K562 (cell line): ENCODE measurements at regions not wholly inside any gene's neighbourhood (a gene's known extent, or its start where the extent isn't known, plus 50 kb on each side); places are given as distances from the start of the nearest gene placed in this dataset.

Source experiments
- ATAC-seq: fragments of 200-7000 bp; cut with Tn5 transposase; 3 replicates; pipeline ENCODE4 v1.9.1; 2020; ENCODE audit warnings: moderate library complexity
- BruUV-seq: library from RNA; stranded (reverse); fragments of 400-500 nt; replicated peaks from 2 replicates; lab custom pipeline; 2021; lab: Mats Ljungman, UMichigan
- CTCF ChIA-PET: fragments of 300-600 bp; formaldehyde crosslinking; extraction: SDS; loops from one replicate; lab custom pipeline; 2021; ENCODE audit warnings: low intra/inter-chr PET ratio; lab: Yijun Ruan, JAX
- POLR2A ChIA-PET: fragments of 300-600, 350-650 bp; sonication (Branson Sonifier 250); formaldehyde crosslinking; extraction: SDS; loops from one replicate; lab custom pipeline; 2021; ENCODE audit warnings: antibody characterized with exemption, inconsistent platforms; lab: Yijun Ruan, JAX
- DNase-seq, 4 experiments: peaks; one replicate each; pipeline versions ENCODE4 v3.0.0 to v3.0.0-alpha.2; 2011 to 2018; ENCODE audit warnings: low spot score in 3 of 4, mixed read lengths in 3 of 4; ENCODE audit errors: extremely low read depth in 1 of 4
- FAIRE-seq: peaks from 2 replicates; lab custom pipeline; 2011; peaks lifted over from hg19 to GRCh38; lab: Jason Lieb, UNC
- H2AFZ ChIP-seq: 2 replicates; pipeline ENCODE4 v1.6.0; 2011; ENCODE audit warnings: low read depth, low read length, control low read depth, inconsistent platforms
- H3K27ac ChIP-seq: fragments of 200-600 bp; 3 replicates; pipeline ENCODE4 v1.8.0; 2011; ENCODE audit warnings: low read depth, mild to moderate bottlenecking, control low read depth, inconsistent platforms, low read length, moderate library complexity, mixed read lengths; ENCODE audit errors: extremely low read depth
- H3K27me3 ChIP-seq, 2 experiments: fragments of 300-600 bp in 1 of 2; 2 replicates in 1 of 2; 3 replicates in 1 of 2; pipeline versions ENCODE4 v1.6.0 to v1.8.0; 2011; ENCODE audit warnings: inconsistent platforms in 2 of 2, low read length in 2 of 2, mild to moderate bottlenecking in 1 of 2, mixed read lengths in 1 of 2, moderate library complexity in 1 of 2; ENCODE audit not compliant: control insufficient read depth in 2 of 2, insufficient read depth in 2 of 2
- H3K36me3 ChIP-seq: fragments of 300-600 bp; 3 replicates; pipeline ENCODE4 v1.8.0; 2011; ENCODE audit warnings: mild to moderate bottlenecking, low read length, inconsistent platforms; ENCODE audit not compliant: control insufficient read depth, insufficient read depth
- H3K4me1 ChIP-seq, 2 experiments: fragments of 200-600 bp in 1 of 2; replicated peaks in 1 of 2; 2 replicates in 1 of 2; 3 replicates in 1 of 2; pipeline versions ENCODE4 v1.5.1 to v1.8.0; 2011; ENCODE audit warnings: inconsistent platforms in 2 of 2, low read length in 2 of 2, mild to moderate bottlenecking in 1 of 2, mixed read lengths in 1 of 2, moderate library complexity in 1 of 2; ENCODE audit not compliant: control insufficient read depth in 2 of 2, insufficient read depth in 2 of 2
- H3K4me2 ChIP-seq: 2 replicates; pipeline ENCODE4 v1.6.1; 2011; ENCODE audit warnings: low read length, control low read depth, inconsistent platforms, mixed read lengths; ENCODE audit not compliant: insufficient read depth
- H3K4me3 ChIP-seq: fragments of 200-600 bp; sonication (generic), shearing (Covaris generic); 2 replicates; pipeline ENCODE4 v1.5.1; 2016; ENCODE audit warnings: control low read depth, inconsistent platforms
- H3K79me2 ChIP-seq: fragments of 200-600 bp; 3 replicates; pipeline ENCODE4 v1.8.0; 2011; ENCODE audit warnings: low read length, inconsistent platforms; ENCODE audit not compliant: control insufficient read depth, insufficient read depth
- H3K9ac ChIP-seq, 2 experiments: 2 replicates each; pipeline versions ENCODE4 v1.6.0 to v1.6.1; 2011; ENCODE audit warnings: low read depth in 2 of 2, low read length in 2 of 2, control low read depth in 1 of 2, inconsistent platforms in 1 of 2, mild to moderate bottlenecking in 1 of 2, mixed read lengths in 1 of 2; ENCODE audit not compliant: insufficient read depth in 1 of 2
- H3K9me1 ChIP-seq: one replicate; pipeline ENCODE4 v1.6.0; 2011; ENCODE audit warnings: inconsistent platforms, mild to moderate bottlenecking, low read length, moderate library complexity; ENCODE audit not compliant: control insufficient read depth, insufficient read depth
- H3K9me3 ChIP-seq: replicated peaks from 2 replicates; pipeline ENCODE4 v1.5.1; 2011; ENCODE audit warnings: low read depth, low read length, inconsistent platforms; ENCODE audit not compliant: control insufficient read depth, insufficient read depth
- H4K20me1 ChIP-seq: replicated peaks from 2 replicates; pipeline ENCODE4 v1.6.1; 2011; ENCODE audit warnings: low read length, inconsistent platforms, mixed read lengths; ENCODE audit not compliant: control insufficient read depth, insufficient read depth
- DMBX1 ChIP-seq: fragments of 250-450 bp; sonication (Bioruptor Pico); IDR thresholded peaks from 2 replicates; pipeline ENCODE4 v1.8.0; 2022; ENCODE audit warnings: inconsistent platforms, mild to moderate bottlenecking, moderate library complexity, borderline replicate concordance
- HIVEP1 ChIP-seq: fragments of 250-450 bp; sonication (Bioruptor Pico); IDR thresholded peaks from 2 replicates; pipeline ENCODE4 v1.4.0; 2020; ENCODE audit warnings: mild to moderate bottlenecking
- KLF1 ChIP-seq: fragments of 450-650 bp; IDR thresholded peaks from 2 replicates; pipeline ENCODE4 v1.6.1; 2016; ENCODE audit warnings: missing genetic modification characterization, missing compliant biosample characterization
- POLR2H ChIP-seq: IDR thresholded peaks from 2 replicates; pipeline ENCODE4 v1.6.1; 2016; ENCODE audit warnings: missing genetic modification characterization, low read depth, mild to moderate bottlenecking, control low read depth, missing compliant biosample characterization, moderate library complexity
- RBM17 ChIP-seq: fragments of 200-400 bp; formaldehyde crosslinking; IDR thresholded peaks from 2 replicates; pipeline ENCODE4 v1.6.1; 2017; ENCODE audit warnings: low read depth, mild to moderate bottlenecking, low read length, borderline replicate concordance
- XRCC4 ChIP-seq: IDR thresholded peaks from one replicate; pipeline ENCODE4 v1.6.1; 2011; ENCODE audit not compliant: insufficient read depth, insufficient read length; ENCODE audit errors: extremely low read depth
- XRCC5 ChIP-seq: fragments of 200-400 bp; formaldehyde crosslinking; IDR thresholded peaks from 2 replicates; pipeline ENCODE4 v1.6.1; 2017; ENCODE audit warnings: low read depth, mild to moderate bottlenecking, low read length
- ZBTB7A ChIP-seq: IDR thresholded peaks from 2 replicates; pipeline ENCODE4 v1.6.1; 2011; ENCODE audit warnings: low read depth, mild to moderate bottlenecking, low read length, moderate library complexity, borderline replicate concordance; ENCODE audit not compliant: control insufficient read depth
- ZNF134 ChIP-seq: fragments of 250-450 bp; sonication (Bioruptor Pico); conservative IDR thresholded peaks from 2 replicates; pipeline ENCODE4 v1.4.0; 2020
- ZNF165 ChIP-seq: fragments of 250-450 bp; sonication (Bioruptor Pico); IDR thresholded peaks from 2 replicates; pipeline ENCODE4 v1.4.0; 2020; ENCODE audit warnings: borderline replicate concordance
- WGBS: fragments of 100-300 bp; shearing (Covaris generic); methylation state at CpG from one replicate; pipeline ENCODE4 v1.1.6; 2016; ENCODE audit warnings: low coverage, mixed read lengths; ENCODE audit not compliant: insufficient coverage; ENCODE audit errors: missing lambda C conversion rate; 5-methylcytosine and 5-hydroxymethylcytosine counted together
- in situ Hi-C: fragments of 300-500 bp; cut with MboI; formaldehyde crosslinking; loops from 4 replicates; pipeline ENCODE4 v1.15.0; 2018; ENCODE audit warnings: inconsistent platforms, mixed read lengths
- intact Hi-C: fragments of 100-400 bp; cut with micrococcal nuclease; formaldehyde crosslinking; loops from 2 replicates; pipeline ENCODE4 v1.14.2; 2022
- TF ChIP-seq, protein P1 (sequence below): sonication (generic); formaldehyde crosslinking; IDR thresholded peaks from 2 replicates; pipeline ENCODE4 v1.8.1; 2023; ENCODE audit warnings: mild to moderate bottlenecking, missing genetic modification reagents
- TF ChIP-seq, protein P2 (sequence below): fragments of 450-650 bp; IDR thresholded peaks from one replicate; pipeline ENCODE4 v1.6.1; 2018; ENCODE audit warnings: mild to moderate bottlenecking, moderate library complexity; ENCODE audit not compliant: partially characterized antibody
- TF ChIP-seq, protein P3 (sequence below): fragments of 250-450 bp; sonication (Bioruptor Pico); IDR thresholded peaks from 2 replicates; pipeline ENCODE4 v1.6.1; 2021; ENCODE audit warnings: mild to moderate bottlenecking
- TF ChIP-seq, protein P4 (sequence below): sonication (generic); formaldehyde crosslinking; IDR thresholded peaks from 2 replicates; pipeline ENCODE4 v1.8.0; 2022; ENCODE audit warnings: mild to moderate bottlenecking, missing genetic modification reagents
- TF ChIP-seq, protein P5 (sequence below): fragments of 450-650 bp; IDR thresholded peaks from 2 replicates; pipeline ENCODE4 v1.6.1; 2016

DNA sequence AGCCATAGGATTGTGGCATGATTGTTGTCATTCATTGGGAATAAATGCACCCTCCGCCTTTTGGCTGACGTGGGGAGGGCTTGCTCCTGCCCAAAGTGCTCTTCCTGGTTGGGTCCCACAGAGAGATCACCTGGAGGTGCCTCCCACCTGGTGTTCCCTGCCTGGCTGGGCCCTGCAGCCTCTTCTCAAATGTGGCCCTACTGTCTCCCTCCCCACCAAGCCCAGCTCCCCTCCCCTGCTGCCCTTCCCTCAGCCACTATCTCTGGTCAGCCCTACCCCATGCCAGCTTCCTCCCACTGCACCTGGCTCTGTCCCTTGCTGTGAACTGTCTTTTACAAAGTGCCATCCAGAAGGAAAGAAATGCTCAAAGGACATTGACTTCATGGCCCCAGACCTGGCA is 173.4 kb downstream of the GLI2 start:
- ChIA-PET CTCF (interaction anchor here (0.5 kb wide), 1 partner anchor 295 kb away, joined by 3 read pairs; no protein-coding TSS in a partner anchor), POLR2A (no interaction called here)
- no peak overlapping the region for H2AFZ ChIP-seq
- no peak overlapping the region for H3K4me3 ChIP-seq
- intact Hi-C loops: no loop called here
- 15% methylated on average over 2 of the region's 2 CpGs for WGBS
- in situ Hi-C loops: no loop called here
- no peaks in the 10 kb centered on the region for H3K79me2 ChIP-seq
- FAIRE-seq (no peak), ATAC-seq (no peak), DNase-seq (no peak)
- H3K9me3 ChIP-seq: no peaks in the 10 kb centered on the region
- no peaks in the 10 kb centered on the region for H3K36me3 ChIP-seq
- no peaks in the 10 kb centered on the region for H3K9me1 ChIP-seq
- peaks cover 8 to 19% of the 10 kb centered on the region in 2 experiments; a peak in 4 of 5 replicates for H3K4me1 ChIP-seq
- TF ChIP-seq, protein P1, sequence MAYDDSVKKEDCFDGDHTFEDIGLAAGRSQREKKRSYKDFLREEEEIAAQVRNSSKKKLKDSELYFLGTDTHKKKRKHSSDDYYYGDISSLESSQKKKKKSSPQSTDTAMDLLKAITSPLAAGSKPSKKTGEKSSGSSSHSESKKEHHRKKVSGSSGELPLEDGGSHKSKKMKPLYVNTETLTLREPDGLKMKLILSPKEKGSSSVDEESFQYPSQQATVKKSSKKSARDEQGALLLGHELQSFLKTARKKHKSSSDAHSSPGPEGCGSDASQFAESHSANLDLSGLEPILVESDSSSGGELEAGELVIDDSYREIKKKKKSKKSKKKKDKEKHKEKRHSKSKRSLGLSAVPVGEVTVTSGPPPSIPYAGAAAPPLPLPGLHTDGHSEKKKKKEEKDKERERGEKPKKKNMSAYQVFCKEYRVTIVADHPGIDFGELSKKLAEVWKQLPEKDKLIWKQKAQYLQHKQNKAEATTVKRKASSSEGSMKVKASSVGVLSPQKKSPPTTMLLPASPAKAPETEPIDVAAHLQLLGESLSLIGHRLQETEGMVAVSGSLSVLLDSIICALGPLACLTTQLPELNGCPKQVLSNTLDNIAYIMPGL (CRISPR knock-in tag): no peak
- TF ChIP-seq XRCC5 (no peak), ZNF165 (no peak), RBM17 (no peak), ZNF134 (CRISPR knock-in tag) (no peak), POLR2H (tag) (no peak), XRCC4 (no peak), DMBX1 (CRISPR knock-in tag) (no peak), HIVEP1 (CRISPR knock-in tag) (no peak), KLF1 (tag) (no peak), ZBTB7A (no peak)
- TF ChIP-seq, protein P2, sequence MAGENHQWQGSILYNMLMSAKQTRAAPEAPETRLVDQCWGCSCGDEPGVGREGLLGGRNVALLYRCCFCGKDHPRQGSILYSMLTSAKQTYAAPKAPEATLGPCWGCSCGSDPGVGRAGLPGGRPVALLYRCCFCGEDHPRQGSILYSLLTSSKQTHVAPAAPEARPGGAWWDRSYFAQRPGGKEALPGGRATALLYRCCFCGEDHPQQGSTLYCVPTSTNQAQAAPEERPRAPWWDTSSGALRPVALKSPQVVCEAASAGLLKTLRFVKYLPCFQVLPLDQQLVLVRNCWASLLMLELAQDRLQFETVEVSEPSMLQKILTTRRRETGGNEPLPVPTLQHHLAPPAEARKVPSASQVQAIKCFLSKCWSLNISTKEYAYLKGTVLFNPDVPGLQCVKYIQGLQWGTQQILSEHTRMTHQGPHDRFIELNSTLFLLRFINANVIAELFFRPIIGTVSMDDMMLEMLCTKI: no peak
- TF ChIP-seq, protein P3, sequence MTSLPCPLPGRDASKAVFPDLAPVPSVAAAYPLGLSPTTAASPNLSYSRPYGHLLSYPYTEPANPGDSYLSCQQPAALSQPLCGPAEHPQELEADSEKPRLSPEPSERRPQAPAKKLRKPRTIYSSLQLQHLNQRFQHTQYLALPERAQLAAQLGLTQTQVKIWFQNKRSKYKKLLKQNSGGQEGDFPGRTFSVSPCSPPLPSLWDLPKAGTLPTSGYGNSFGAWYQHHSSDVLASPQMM: no peak
- TF ChIP-seq, protein P4, sequence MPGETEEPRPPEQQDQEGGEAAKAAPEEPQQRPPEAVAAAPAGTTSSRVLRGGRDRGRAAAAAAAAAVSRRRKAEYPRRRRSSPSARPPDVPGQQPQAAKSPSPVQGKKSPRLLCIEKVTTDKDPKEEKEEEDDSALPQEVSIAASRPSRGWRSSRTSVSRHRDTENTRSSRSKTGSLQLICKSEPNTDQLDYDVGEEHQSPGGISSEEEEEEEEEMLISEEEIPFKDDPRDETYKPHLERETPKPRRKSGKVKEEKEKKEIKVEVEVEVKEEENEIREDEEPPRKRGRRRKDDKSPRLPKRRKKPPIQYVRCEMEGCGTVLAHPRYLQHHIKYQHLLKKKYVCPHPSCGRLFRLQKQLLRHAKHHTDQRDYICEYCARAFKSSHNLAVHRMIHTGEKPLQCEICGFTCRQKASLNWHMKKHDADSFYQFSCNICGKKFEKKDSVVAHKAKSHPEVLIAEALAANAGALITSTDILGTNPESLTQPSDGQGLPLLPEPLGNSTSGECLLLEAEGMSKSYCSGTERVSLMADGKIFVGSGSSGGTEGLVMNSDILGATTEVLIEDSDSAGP (CRISPR knock-in tag): no peak
- TF ChIP-seq, protein P5, sequence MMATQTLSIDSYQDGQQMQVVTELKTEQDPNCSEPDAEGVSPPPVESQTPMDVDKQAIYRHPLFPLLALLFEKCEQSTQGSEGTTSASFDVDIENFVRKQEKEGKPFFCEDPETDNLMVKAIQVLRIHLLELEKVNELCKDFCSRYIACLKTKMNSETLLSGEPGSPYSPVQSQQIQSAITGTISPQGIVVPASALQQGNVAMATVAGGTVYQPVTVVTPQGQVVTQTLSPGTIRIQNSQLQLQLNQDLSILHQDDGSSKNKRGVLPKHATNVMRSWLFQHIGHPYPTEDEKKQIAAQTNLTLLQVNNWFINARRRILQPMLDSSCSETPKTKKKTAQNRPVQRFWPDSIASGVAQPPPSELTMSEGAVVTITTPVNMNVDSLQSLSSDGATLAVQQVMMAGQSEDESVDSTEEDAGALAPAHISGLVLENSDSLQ: no peak
- no peak overlapping the region for H3K9ac ChIP-seq
- H3K4me2 ChIP-seq: no peak overlapping the region
- peaks cover 0 to 37% of the 10 kb centered on the region in 2 experiments; a peak in 3 of 5 replicates for H3K27me3 ChIP-seq
- H4K20me1 ChIP-seq: peaks cover 7% of the 10 kb centered on the region; the same call in 1 of the 2 replicates
- no peak overlapping the region for H3K27ac ChIP-seq
- no TSS peak for BruUV-seq
